Immature natural killer cell (primary cell): ENCODE measurements at regions not wholly inside any gene's neighbourhood (a gene's known extent, or its start where the extent isn't known, plus 50 kb on each side); places are given as distances from the start of the nearest gene placed in this dataset.
"Not testable (repeated sequence)": the region's sequence is repeated elsewhere in the genome, so short reads cannot be mapped to it uniquely, and the experiment has no call there.

Experiments used
- DNase-seq, 3 donors: peaks; one replicate each; pipeline ENCODE4 v3.0.0; 2022; ENCODE audit warnings: mixed read lengths in 1 of 3
- H3K27ac Mint-ChIP-seq, 6 donors: one replicate each; pipeline ENCODE4 v1.8.0; 2020; ENCODE audit warnings: mixed read lengths in 6 of 6, mild to moderate bottlenecking in 5 of 6, inconsistent platforms in 4 of 6, moderate library complexity in 3 of 6
- H3K27me3 Mint-ChIP-seq, 3 donors: one replicate each; pipeline ENCODE4 v1.8.0; 2020 to 2021; ENCODE audit warnings: low read depth in 3 of 3, mild to moderate bottlenecking in 3 of 3, mixed read lengths in 3 of 3, moderate library complexity in 3 of 3, inconsistent platforms in 1 of 3
- H3K36me3 Mint-ChIP-seq, 3 donors: one replicate each; pipeline ENCODE4 v1.8.0; 2020; ENCODE audit warnings: mixed read lengths in 3 of 3, inconsistent platforms in 2 of 3, mild to moderate bottlenecking in 2 of 3
- H3K4me1 Mint-ChIP-seq, 2 donors: one replicate each; pipeline ENCODE4 v1.8.0; 2020; ENCODE audit warnings: inconsistent platforms in 2 of 2, mild to moderate bottlenecking in 2 of 2, mixed read lengths in 2 of 2, moderate library complexity in 1 of 2
- H3K4me3 Mint-ChIP-seq, 5 donors: one replicate each; pipeline ENCODE4 v1.8.0; 2020; ENCODE audit warnings: mild to moderate bottlenecking in 5 of 5, mixed read lengths in 5 of 5, inconsistent platforms in 3 of 5, moderate library complexity in 3 of 5
- H3K9me3 Mint-ChIP-seq, 6 donors: one replicate each; pipeline ENCODE4 v1.8.0; 2020; ENCODE audit warnings: mild to moderate bottlenecking in 6 of 6, mixed read lengths in 6 of 6, inconsistent platforms in 4 of 6, moderate library complexity in 3 of 6

DNA sequence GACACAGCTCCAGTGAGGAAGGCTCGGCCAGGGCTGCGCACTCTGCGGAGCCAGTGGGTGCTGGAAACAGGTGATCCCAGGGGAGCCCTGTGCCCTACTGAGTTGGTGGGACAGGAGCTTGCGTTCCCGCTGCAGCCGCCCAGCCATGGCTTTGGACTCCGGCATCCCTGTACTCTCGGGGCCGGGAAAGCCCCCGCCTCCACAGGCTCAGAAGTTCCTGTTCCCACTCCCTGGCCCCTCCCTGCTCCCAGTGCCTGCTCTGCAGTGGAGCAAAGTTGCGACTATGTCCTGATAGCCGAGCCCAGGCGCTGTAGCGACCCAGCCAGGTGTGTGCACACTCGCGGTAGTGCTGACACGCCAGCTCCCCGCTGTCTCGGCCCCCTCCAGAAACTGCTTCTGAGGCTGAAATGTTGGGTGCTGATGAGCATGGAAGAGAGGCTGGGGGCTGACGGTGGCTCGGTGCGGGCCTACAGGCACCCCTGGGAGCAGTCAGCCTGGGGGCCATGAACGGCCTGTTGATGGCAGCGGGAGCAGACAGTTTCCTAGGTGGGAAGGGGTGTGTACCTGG, 344.6 kb upstream of the MGAT4C start:
- Mint-ChIP-seq H3K9me3 (peaks cover 7 to 40% (median 17%) of the 10 kb centered on the region in 6 donors), H3K36me3 (peaks cover 0 to 4% (median 0%) of the 10 kb centered on the region in 3 donors), H3K27me3 (no peaks in the 10 kb centered on the region), H3K4me1 (no peaks in the 10 kb centered on the region), H3K4me3 (no peak overlapping the region), H3K27ac (no peak overlapping the region)
- DNase-seq = no peak

DNA sequence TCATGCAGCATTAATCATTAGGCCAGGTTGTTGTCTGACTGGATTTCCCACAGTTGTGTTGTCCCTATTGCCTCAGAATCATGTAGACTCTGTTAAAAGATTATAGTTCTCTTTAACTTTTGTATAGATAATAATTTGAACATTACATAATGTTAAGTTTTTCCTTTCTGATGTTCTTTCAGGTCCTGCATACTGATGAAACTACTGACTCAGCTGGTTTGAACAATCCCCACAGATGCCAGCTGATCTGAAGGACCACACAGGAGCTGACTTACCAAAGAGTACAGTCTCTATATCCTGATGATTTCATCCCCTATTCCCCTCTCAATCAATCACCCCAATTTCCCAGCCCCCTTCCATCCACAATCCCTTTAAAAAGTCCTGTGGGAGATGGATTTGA, 341.2 kb upstream of the MGAT4C start:
- Mint-ChIP-seq H3K4me3 (no peak overlapping the region), H3K36me3 (peaks cover 0 to 4% (median 0%) of the 10 kb centered on the region in 3 donors), H3K27me3 (no peaks in the 10 kb centered on the region), H3K4me1 (no peaks in the 10 kb centered on the region), H3K9me3 (peaks cover 7 to 41% (median 19%) of the 10 kb centered on the region in 6 donors), H3K27ac (no peak overlapping the region)
- DNase-seq = no peak

DNA sequence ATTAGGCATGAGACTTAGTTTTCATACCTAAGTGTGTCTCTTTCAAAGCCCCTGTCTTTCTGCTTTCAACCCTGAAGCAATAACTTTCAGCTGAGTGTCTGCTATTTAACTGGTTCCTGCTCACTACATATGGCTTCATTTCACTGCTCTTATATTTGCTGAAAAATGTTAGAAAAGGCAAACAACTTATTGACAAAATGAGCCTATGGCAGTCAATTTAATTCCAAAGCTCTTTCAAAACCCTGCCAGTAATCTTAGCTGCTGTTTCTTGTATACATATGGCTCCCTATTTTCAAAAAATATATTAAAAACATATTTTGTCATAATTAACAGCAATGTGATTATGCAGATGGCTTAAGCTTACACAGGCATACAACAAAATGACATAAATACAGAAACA, 334.1 kb upstream of the MGAT4C start:
- DNase-seq = no peak
- Mint-ChIP-seq H3K36me3 (no peaks in the 10 kb centered on the region), H3K9me3 (peaks cover 0 to 21% (median 6%) of the 10 kb centered on the region in 6 donors), H3K4me3 (no peak overlapping the region), H3K27me3 (no peaks in the 10 kb centered on the region), H3K4me1 (no peaks in the 10 kb centered on the region), H3K27ac (no peak overlapping the region)

DNA sequence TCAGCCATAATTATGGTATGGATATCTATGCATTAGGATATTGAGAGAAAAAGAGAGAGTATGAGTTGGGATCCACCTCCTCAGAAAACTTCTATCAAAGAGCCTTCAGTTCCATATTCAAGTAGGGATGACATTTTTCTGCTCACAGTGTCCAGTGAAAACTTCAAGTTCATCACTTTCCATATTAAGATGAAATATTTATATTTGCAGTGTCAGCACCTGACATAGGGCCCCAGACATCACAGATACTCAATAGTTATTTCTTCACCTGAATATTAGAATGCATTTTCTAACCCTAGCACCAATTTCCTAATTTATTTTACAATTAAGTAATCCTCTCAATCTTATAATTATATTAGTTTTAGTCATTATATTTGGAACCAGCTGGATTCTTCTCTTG, 318.0 kb upstream of the MGAT4C start:
- H3K4me1 Mint-ChIP-seq = no peaks in the 10 kb centered on the region
- no peak overlapping the region for H3K4me3 Mint-ChIP-seq
- H3K27me3 Mint-ChIP-seq = no peaks in the 10 kb centered on the region
- no peaks in the 10 kb centered on the region for H3K36me3 Mint-ChIP-seq
- no peak overlapping the region for H3K27ac Mint-ChIP-seq
- H3K9me3 Mint-ChIP-seq = peaks cover 0 to 25% (median 11%) of the 10 kb centered on the region in 6 donors
- DNase-seq = no peak

DNA sequence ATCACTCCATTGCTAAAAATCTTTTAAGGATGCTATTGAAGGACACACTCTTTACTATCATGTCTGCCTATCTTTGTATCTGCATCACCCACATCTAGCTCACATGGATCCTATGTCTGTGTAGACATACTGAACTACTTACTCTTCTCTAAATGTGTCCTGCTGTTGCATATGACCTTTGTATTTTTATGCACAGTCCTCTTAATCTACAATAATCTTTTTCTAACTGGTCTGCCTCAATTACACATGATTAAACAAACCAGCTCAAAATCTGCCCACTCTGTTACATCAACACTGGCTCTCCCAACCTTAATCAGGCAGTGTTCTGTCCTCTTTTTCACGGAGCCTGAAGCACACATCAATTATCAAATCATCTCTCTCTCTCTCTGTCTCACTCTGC, 316.3 kb upstream of the MGAT4C start:
- no peak for DNase-seq
- H3K9me3 Mint-ChIP-seq = peaks cover 1 to 26% (median 6%) of the 10 kb centered on the region in 6 donors
- no peaks in the 10 kb centered on the region for H3K4me1 Mint-ChIP-seq
- no peak overlapping the region for H3K4me3 Mint-ChIP-seq
- H3K27ac Mint-ChIP-seq = no peak overlapping the region
- H3K36me3 Mint-ChIP-seq = no peaks in the 10 kb centered on the region
- no peaks in the 10 kb centered on the region for H3K27me3 Mint-ChIP-seq

DNA sequence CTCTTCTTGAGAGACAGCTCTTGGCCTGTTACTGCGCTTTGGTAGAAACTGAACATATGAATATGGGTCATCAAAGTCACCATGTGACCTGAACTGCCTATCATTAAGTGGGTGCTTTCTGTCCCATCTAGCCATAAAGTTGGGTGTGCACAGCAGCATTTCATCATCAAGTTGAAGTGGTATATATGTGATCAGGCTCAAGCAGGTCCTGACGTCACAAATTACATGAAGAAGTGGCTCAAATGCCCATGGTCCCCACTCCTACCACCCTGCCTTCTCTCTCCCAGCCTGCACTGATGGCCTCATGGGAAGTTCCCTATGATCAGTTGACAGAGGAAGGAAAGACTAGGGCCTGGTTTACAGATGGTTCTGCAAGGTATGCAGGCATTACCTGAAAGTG, 308.8 kb upstream of the MGAT4C start:
- no peak for DNase-seq
- H3K4me1 Mint-ChIP-seq = no peaks in the 10 kb centered on the region
- peaks cover 8 to 37% (median 18%) of the 10 kb centered on the region in 6 donors for H3K9me3 Mint-ChIP-seq
- no peaks in the 10 kb centered on the region for H3K36me3 Mint-ChIP-seq
- H3K4me3 Mint-ChIP-seq = no peak overlapping the region
- H3K27me3 Mint-ChIP-seq = no peaks in the 10 kb centered on the region
- no peak overlapping the region for H3K27ac Mint-ChIP-seq

DNA sequence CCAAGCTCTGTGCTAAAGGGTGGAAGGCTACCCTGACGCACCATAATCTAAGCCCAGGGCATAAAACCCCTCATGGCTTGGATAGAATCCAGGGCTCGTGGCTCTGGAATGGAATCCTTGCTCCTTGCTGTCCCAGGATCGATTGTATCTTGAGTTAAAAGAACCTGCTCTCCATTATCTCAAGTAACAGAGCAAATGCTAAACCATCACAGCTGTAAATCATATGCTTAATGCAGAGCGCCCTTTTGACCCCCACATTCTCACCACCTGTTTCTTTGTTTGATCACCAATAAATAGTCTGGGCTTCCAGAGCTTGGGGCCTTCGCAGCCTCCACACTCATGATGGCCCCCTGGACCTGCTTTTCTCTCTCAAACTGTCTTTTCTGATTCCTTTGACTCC, 299.3 kb upstream of the MGAT4C start:
- H3K4me1 Mint-ChIP-seq, H3K27ac Mint-ChIP-seq, H3K4me3 Mint-ChIP-seq: not testable (repeated sequence)

DNA sequence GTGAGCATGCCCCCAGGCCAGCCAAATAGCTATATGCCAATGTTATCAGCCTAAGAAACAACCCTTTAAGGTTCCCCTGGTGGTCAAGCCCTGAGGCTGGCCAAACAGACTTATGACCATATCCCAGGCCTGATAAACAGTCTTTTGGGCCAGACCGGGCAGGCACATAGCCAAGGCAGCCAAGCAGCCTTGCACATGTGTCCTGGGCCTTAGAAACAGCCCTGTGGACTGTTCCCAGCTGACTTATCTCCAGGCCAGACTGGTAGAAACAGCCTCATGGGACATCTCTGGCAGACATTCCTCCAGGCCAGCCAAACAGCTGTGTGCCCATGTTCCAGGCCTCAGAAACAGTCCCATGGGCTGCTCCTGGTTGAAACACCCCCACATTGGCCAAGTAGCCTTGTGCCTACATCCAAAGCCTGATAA, 295.0 kb upstream of the MGAT4C start:
- Mint-ChIP-seq H3K36me3 (no peaks in the 10 kb centered on the region), H3K4me3 (no peak overlapping the region), H3K9me3 (peaks cover 0 to 18% (median 12%) of the 10 kb centered on the region in 6 donors), H3K4me1 (no peaks in the 10 kb centered on the region), H3K27ac (no peak overlapping the region), H3K27me3 (no peaks in the 10 kb centered on the region)
- DNase-seq = no peak

More for the DNA sequence above, 299.3 kb upstream of the MGAT4C start:
- H3K9me3 Mint-ChIP-seq = peaks cover 6 to 32% (median 20%) of the 10 kb centered on the region in 6 donors
- not testable (repeated sequence) for H3K27me3 Mint-ChIP-seq, DNase-seq, H3K36me3 Mint-ChIP-seq

DNA sequence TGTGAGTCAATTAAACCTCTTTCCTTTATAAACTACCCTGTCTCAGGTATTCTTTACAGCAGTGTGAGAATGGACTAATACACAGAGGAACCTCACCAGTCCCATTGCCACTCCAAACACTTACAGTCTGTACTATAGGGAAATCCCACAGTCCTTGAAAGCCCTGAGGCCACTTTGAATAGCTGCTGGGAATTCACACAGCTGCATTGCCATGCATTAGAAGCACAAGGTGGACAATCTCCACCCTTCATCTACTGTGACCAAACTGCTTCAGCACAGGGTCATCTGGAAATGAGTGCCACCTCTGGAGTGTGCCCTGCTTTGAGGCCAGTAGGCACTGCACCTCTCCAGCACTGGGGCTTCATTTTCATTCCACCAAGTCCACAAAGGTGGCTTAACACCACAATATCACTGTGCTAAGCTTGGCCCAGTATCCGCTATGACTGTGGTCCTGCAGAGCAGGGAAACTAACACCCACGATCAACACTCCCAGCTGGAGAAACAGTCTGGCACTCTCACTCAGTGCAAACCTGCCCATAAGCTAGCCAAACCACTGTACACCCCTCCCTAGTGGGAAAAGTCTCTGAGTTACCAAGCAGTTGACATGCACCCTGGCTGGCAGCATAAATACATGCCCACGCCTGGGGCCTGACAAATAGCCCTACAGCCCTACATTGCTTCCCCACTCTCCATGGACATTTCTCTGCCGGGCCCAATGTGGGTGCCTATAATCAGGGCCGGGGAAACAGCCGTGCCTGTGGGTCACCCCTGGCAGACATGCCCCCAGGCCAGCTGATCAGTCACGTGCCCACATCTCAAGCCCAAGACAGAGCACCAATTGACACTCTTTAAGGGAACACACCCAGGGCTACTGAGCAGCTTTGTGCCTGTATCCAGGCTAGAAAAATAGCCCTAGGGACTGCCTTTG, 294.3 kb upstream of the MGAT4C start:
- H3K4me1 Mint-ChIP-seq = no peaks in the 10 kb centered on the region
- H3K4me3 Mint-ChIP-seq = no peak overlapping the region
- H3K36me3 Mint-ChIP-seq = no peaks in the 10 kb centered on the region
- H3K27me3 Mint-ChIP-seq = no peaks in the 10 kb centered on the region
- peaks cover 0 to 15% (median 9%) of the 10 kb centered on the region in 6 donors for H3K9me3 Mint-ChIP-seq
- H3K27ac Mint-ChIP-seq = no peak overlapping the region
- no peak for DNase-seq

DNA sequence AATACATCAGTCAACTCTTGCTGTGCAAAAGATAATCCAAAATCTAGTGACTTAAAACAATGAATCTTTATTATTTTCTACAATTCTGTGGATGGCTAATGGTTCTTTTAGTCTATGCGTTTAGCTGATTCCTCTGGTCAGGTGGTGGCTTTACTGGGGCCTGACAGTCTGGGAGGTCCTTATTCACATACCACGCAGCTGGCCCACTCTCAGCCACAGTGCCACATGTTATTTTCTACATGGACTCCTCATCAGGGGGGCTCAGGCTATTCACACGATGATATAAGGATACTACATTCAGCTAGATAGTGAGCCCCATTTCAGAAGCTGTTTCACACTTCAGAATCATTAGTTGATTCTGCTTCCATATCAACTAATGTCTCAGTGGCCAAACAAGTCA, 287.5 kb upstream of the MGAT4C start:
- DNase-seq = no peak

DNA sequence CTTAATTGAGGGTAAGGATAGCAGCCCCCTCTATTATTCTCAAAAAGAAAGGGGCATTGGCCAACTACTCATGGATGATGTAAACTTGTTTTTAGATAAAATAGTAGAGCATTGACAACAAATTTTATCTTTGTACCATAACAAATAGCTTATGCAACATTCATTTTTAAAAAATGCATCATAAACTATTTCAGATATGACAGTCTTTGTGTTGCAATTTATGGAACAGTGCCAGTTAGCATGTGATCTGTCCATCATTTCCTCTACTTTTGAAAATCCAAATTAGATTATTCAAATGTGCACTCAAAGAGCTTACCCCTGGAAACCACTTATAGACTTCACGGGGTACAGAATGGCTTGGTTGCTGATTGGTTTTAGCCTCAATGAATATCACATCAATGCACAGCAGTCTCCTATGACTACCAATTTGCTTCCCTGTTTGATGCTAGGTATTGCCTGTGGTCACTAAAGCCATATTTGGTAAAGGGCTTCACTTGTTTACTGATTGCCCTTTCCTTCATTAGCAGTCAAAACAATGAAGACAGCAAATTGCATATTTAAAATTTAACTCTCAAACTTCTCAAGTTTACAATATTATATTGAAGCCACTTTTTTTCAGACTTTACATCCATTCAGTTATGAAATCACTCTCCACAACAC, 274.9 kb upstream of the MGAT4C start:
- Mint-ChIP-seq H3K9me3 (peaks cover 6 to 33% (median 13%) of the 10 kb centered on the region in 6 donors), H3K27me3 (no peaks in the 10 kb centered on the region), H3K4me3 (no peak overlapping the region), H3K4me1 (no peaks in the 10 kb centered on the region), H3K36me3 (no peaks in the 10 kb centered on the region), H3K27ac (no peak overlapping the region)
- no peak for DNase-seq

More for the DNA sequence above, 287.5 kb upstream of the MGAT4C start:
- Mint-ChIP-seq H3K27ac (no peak overlapping the region), H3K9me3 (peaks cover 0 to 12% (median 5%) of the 10 kb centered on the region in 6 donors), H3K4me3 (no peak overlapping the region), H3K36me3 (no peaks in the 10 kb centered on the region), H3K27me3 (peaks cover 0 to 2% (median 0%) of the 10 kb centered on the region in 3 donors), H3K4me1 (no peaks in the 10 kb centered on the region)

DNA sequence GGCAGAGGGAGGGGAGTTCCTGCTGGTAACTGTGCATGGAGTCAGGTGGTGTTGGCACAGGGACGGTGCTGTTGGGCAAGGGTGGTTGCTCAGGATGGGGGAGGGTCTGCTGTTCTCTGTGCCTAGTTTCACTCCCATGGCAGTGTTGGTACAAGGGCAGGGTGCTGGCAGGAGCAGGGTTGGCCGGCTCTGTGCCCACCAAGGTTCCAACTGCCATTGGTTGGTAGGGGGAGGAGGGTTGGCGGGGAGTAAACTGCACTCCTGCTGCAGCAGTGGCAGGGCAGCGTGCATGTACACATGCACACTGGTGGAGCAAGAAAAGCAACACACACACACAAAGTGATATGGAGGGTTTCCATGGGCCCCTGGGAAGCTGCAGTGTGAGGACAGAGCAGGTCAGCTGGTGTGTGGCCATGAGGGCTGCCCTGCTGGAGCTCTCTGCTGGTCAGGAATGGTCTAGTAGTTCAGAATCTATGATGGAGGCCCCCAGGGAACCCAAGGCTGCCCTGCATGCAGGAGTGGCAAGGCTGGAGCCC, 269.9 kb upstream of the MGAT4C start:
- peaks cover 0 to 2% (median 0%) of the 10 kb centered on the region in 3 donors for H3K27me3 Mint-ChIP-seq
- peaks cover 20 to 64% (median 44%) of the 10 kb centered on the region in 6 donors for H3K9me3 Mint-ChIP-seq
- no peak for DNase-seq
- no peak overlapping the region for H3K27ac Mint-ChIP-seq
- H3K4me1 Mint-ChIP-seq = no peaks in the 10 kb centered on the region
- H3K4me3 Mint-ChIP-seq = no peak overlapping the region
- H3K36me3 Mint-ChIP-seq = peaks cover 0 to 4% (median 0%) of the 10 kb centered on the region in 3 donors

DNA sequence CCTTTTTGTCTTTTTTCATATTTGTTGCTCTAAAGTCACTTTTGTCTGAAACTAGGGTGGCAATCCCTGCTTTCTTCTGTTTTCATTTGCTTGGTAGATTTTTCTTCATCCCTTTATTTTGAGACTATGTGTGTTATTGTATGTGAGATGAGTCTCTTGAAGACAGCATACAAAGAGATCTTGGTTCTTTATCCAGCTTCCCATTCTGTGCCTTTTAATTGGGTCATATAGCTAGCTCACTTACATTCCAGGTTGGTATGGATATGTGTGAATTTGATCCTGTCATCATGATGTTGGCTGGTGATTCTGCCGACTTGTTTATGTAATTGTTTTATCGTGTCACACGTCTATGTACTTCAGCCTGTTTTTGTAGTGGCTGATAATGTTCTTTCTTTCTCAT, 267.7 kb upstream of the MGAT4C start:
- Mint-ChIP-seq H3K36me3 (peaks cover 0 to 4% (median 0%) of the 10 kb centered on the region in 3 donors), H3K4me3 (no peak overlapping the region), H3K27me3 (peaks cover 0 to 2% (median 0%) of the 10 kb centered on the region in 3 donors), H3K27ac (no peak overlapping the region), H3K9me3 (peaks cover 19 to 62% (median 47%) of the 10 kb centered on the region in 6 donors), H3K4me1 (no peaks in the 10 kb centered on the region)
- no peak for DNase-seq

DNA sequence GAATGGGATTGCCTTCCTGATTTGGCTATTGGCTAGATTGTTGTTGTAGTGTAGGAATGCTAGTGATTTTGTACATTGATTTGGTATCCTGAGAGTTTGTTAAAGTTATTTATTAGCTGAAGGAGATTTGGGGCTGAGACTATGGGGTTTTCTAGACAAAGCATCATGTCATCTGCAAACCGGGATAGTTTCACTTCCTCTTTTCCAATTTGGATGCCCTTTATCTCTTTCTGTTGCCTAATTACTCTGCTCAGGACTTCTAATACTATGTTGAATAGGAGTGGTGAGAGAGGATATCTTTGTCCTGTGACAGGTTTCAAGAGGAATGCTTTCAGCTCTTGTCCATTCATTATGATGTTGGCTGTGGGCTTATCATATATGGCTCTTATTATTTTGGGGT, 265.7 kb upstream of the MGAT4C start:
- Mint-ChIP-seq H3K9me3 (peaks cover 15 to 51% (median 41%) of the 10 kb centered on the region in 6 donors), H3K36me3 (peaks cover 0 to 4% (median 0%) of the 10 kb centered on the region in 3 donors), H3K27me3 (peaks cover 0 to 2% (median 0%) of the 10 kb centered on the region in 3 donors), H3K27ac (no peak overlapping the region), H3K4me3 (no peak overlapping the region), H3K4me1 (no peaks in the 10 kb centered on the region)
- DNase-seq = no peak
